Colonic mucosa (tissue), 4 donors: ENCODE measurements at regions not wholly inside any gene's neighbourhood (a gene's known extent, or its start where the extent isn't known, plus 50 kb on each side); places are given as distances from the start of the nearest gene placed in this dataset.

Experiments used
- DNase-seq: peaks from one replicate; pipeline ENCODE4 v3.0.0-alpha.2; 2020
- H3K27ac ChIP-seq: fragments of 200-600 bp; one replicate; pipeline ENCODE4 v1.8.0; 2021
- H3K27me3 ChIP-seq: fragments of 200-600 bp; one replicate; pipeline ENCODE4 v1.8.0; 2021
- H3K36me3 ChIP-seq: fragments of 200-600 bp; one replicate; pipeline ENCODE4 v1.8.0; 2021
- H3K4me1 ChIP-seq: fragments of 200-600 bp; one replicate; pipeline ENCODE4 v1.8.0; 2021; ENCODE audit warnings: mild to moderate bottlenecking
- H3K4me3 ChIP-seq: fragments of 200-600 bp; one replicate; pipeline ENCODE4 v1.8.0; 2021
- H3K9ac ChIP-seq, 2 donors: one replicate each; pipeline ENCODE4 v1.7.0; 2013; ENCODE audit warnings: control low read depth in 2 of 2, low read depth in 2 of 2, low read length in 2 of 2
- H3K9me3 ChIP-seq: fragments of 200-600 bp; one replicate; pipeline ENCODE4 v1.8.0; 2021
- CTCF ChIP-seq: fragments of 200-600 bp; IDR thresholded peaks from one replicate; pipeline ENCODE4 v1.8.0; 2022; ENCODE audit warnings: antibody characterized with exemption, mild to moderate bottlenecking
- intact Hi-C: fragments of 100-400 bp; cut with DNase I; formaldehyde crosslinking; loops from one replicate; pipeline ENCODE4 v1.14.1; 2022
- donor health status: healthy.
- donor health status: DM: no; HTN: no; CAD: no.
- donor health status: DM: no; HTN: no; CAD: no.

- Histone ChIP-seq H3K36me3 (no peaks in the 10 kb centered on the region), H3K4me3 (no peak overlapping the region), H3K9ac (no peak overlapping the region), H3K4me1 (no peaks in the 10 kb centered on the region), H3K9me3 (no peaks in the 10 kb centered on the region), H3K27ac (no peak overlapping the region), H3K27me3 (no peaks in the 10 kb centered on the region)
- DNase-seq, result no peak
- intact Hi-C loops, result no loop called here
- TF ChIP-seq CTCF, result no peak
Measured at GRCh38 chr20:52775786-52776185, 196.4 kb upstream of the TSHZ2 start.

GRCh38 chr20:52768694-52769093 lies 203.5 kb upstream of the TSHZ2 start:
- H3K36me3 ChIP-seq, result no peaks in the 10 kb centered on the region
- no peak overlapping the region for H3K9ac ChIP-seq
- H3K27ac ChIP-seq, result no peak overlapping the region
- intact Hi-C loops, result no loop called here
- H3K9me3 ChIP-seq, result no peaks in the 10 kb centered on the region
- no peak for TF ChIP-seq CTCF
- H3K4me1 ChIP-seq, result no peaks in the 10 kb centered on the region
- DNase-seq, result no peak
- H3K4me3 ChIP-seq, result no peak overlapping the region
- H3K27me3 ChIP-seq, result no peaks in the 10 kb centered on the region

GRCh38 chr20:52766645-52767435 lies 205.3 kb upstream of the TSHZ2 start:
- Histone ChIP-seq H3K4me1 (no peaks in the 10 kb centered on the region), H3K27ac (no peak overlapping the region), H3K9ac (no peak overlapping the region), H3K9me3 (no peaks in the 10 kb centered on the region), H3K4me3 (no peak overlapping the region), H3K36me3 (no peaks in the 10 kb centered on the region), H3K27me3 (no peaks in the 10 kb centered on the region)
- intact Hi-C loops, result no loop called here
- no peak for TF ChIP-seq CTCF
- DNase-seq, result no peak

- Histone ChIP-seq H3K4me1 (no peaks in the 10 kb centered on the region), H3K27me3 (no peaks in the 10 kb centered on the region), H3K4me3 (no peak overlapping the region), H3K9me3 (no peaks in the 10 kb centered on the region), H3K9ac (no peak overlapping the region), H3K27ac (no peak overlapping the region), H3K36me3 (no peaks in the 10 kb centered on the region)
- TF ChIP-seq CTCF, result no peak
- DNase-seq, result no peak
- intact Hi-C loops, result no loop called here
Measured at GRCh38 chr20:52763321-52763853, 208.8 kb upstream of the TSHZ2 start.

GRCh38 chr20:52761867-52762266 lies 210.3 kb upstream of the TSHZ2 start:
- intact Hi-C loops, result no loop called here
- no peaks in the 10 kb centered on the region for H3K27me3 ChIP-seq
- H3K36me3 ChIP-seq, result no peaks in the 10 kb centered on the region
- H3K4me3 ChIP-seq, result no peak overlapping the region
- no peaks in the 10 kb centered on the region for H3K9me3 ChIP-seq
- DNase-seq, result no peak
- no peak overlapping the region for H3K27ac ChIP-seq
- no peak for TF ChIP-seq CTCF
- no peak overlapping the region for H3K9ac ChIP-seq
- H3K4me1 ChIP-seq, result no peaks in the 10 kb centered on the region
